ENCODE measurements at regions not wholly inside any gene's neighbourhood (a gene's known extent, or its start where the extent isn't known, plus 50 kb on each side); places are given as distances from the start of the nearest gene placed in this dataset.

DNA sequence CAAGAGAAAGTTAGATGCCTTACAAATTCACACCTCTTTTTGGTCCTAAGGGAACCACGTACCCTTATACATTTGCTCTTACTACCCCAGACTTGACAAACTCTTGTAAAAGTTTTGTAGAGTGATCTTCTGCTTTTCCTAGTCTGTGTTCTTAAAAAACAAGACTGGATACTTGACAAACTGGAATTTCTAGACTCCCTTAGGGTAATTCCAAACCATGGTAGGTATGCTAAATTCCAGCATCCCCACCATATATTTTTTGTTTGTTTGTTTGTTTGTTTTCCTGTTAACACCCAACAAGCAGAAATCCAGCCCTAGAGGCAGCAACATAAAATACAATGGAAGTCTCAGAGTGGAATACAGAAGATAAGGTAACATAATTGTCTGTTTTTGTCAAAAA, 280.7 kb upstream of the NR2F2 start:
- H3K79me2 ChIP-seq (ENCODE audit: insufficient read depth), result no peaks in the 10 kb centered on the region
- WGBS, 2 experiments (ENCODE audit: low coverage in 1 of 2, low lambda C conversion rate in 2 of 2, missing lambda C conversion rate in 2 of 2), result 98 to 100% methylated on average over 1 of the region's 1 CpG
- H3K27ac ChIP-seq, result no peak overlapping the region
- peaks cover 24% of the 10 kb centered on the region for H3K4me1 ChIP-seq (ENCODE audit: insufficient read depth)
- TF ChIP-seq EZH2 (IDR thresholded peaks at IDR 0.05; ENCODE audit: insufficient read depth, poor library complexity, severe bottlenecking), result no peak
- TF ChIP-seq EZH2phosphoT487 (IDR thresholded peaks at IDR 0.05; ENCODE audit: insufficient read depth, low read depth), result no peak
- DNase-seq, result no peak
- no peaks in the 10 kb centered on the region for H3K9me3 ChIP-seq (ENCODE audit: low read depth)
- H3K4me2 ChIP-seq (ENCODE audit: unreplicated experiment), result no peak overlapping the region
- no peak overlapping the region for H3K9ac ChIP-seq
- H3K27me3 ChIP-seq (replicated peaks; ENCODE audit: insufficient read depth), result no peaks in the 10 kb centered on the region
- H2AFZ ChIP-seq, result no peak overlapping the region
- in situ Hi-C loops (cut with MboI), result no loop called here
- H4K20me1 ChIP-seq (ENCODE audit: insufficient read depth), result no peaks in the 10 kb centered on the region
- peaks cover 28% of the 10 kb centered on the region for H3F3A ChIP-seq (ENCODE audit: insufficient read depth)
- H3K36me3 ChIP-seq (ENCODE audit: low read depth), result no peaks in the 10 kb centered on the region
- no peak overlapping the region for H3K4me3 ChIP-seq
- no peaks in the 10 kb centered on the region for H3K9me2 ChIP-seq (ENCODE audit: insufficient read depth)

DNA sequence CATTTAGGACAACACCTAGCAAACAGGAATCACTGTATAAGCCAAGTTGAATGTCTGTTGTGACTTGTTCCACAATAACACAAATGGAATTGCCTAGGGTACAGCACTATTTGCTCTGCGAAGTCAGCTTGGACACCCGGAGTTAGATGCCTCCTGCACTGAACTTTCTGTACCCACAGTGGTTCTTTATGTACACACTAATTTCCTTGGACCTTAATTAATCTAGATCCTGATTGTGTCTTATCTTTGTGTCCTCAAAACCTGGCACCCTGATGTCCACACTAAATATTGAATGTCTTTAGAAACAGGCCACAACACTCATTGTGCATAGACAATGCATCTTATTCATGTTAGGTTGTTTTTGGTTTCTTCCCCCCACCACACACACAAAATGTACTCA, 278.9 kb upstream of the NR2F2 start:
- H3K79me2 ChIP-seq (ENCODE audit: insufficient read depth), result no peaks in the 10 kb centered on the region
- H3K4me2 ChIP-seq (ENCODE audit: unreplicated experiment), result no peak overlapping the region

DNA sequence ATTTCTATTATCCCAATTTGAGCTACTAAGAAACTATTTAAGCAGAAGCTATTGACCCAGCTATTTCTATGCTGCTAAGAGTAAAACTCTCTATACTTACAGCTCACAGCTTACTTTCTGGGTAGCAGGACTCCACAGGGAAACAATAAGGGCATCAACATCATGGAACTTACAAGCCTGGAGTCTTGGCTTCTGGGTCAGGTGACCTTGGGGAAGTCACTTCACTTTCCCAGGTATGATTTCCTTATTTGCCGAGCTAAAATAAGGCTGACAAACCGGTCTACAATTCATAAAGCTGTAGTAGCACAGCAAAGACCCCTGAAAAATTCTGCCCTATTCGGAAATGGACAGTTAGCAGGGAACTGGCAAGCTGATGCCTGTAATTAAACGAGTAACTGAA, 278.3 kb upstream of the NR2F2 start:
- H3K9ac ChIP-seq, result no peak overlapping the region
- TF ChIP-seq EZH2 (IDR thresholded peaks at IDR 0.05; ENCODE audit: insufficient read depth, poor library complexity, severe bottlenecking) (no peak), EZH2phosphoT487 (IDR thresholded peaks at IDR 0.05; ENCODE audit: insufficient read depth, low read depth) (no peak)
- no peaks in the 10 kb centered on the region for H3K79me2 ChIP-seq (ENCODE audit: insufficient read depth)
- no peak overlapping the region for H3K27ac ChIP-seq
- no peaks in the 10 kb centered on the region for H3K9me2 ChIP-seq (ENCODE audit: insufficient read depth)
- WGBS, 2 experiments (ENCODE audit: low coverage in 1 of 2, low lambda C conversion rate in 2 of 2, missing lambda C conversion rate in 2 of 2), result 90 to 91% methylated on average over 4 of the region's 4 CpGs
- H3K4me2 ChIP-seq (ENCODE audit: unreplicated experiment), result no peak overlapping the region
- peaks cover 8% of the 10 kb centered on the region for H3K4me1 ChIP-seq (ENCODE audit: insufficient read depth)
- no peaks in the 10 kb centered on the region for H3K27me3 ChIP-seq (replicated peaks; ENCODE audit: insufficient read depth)
- no peaks in the 10 kb centered on the region for H4K20me1 ChIP-seq (ENCODE audit: insufficient read depth)
- DNase-seq, result no peak
- H3K36me3 ChIP-seq (ENCODE audit: low read depth), result no peaks in the 10 kb centered on the region
- H3K4me3 ChIP-seq, result no peak overlapping the region
- no peak overlapping the region for H2AFZ ChIP-seq
- peaks cover 8% of the 10 kb centered on the region for H3F3A ChIP-seq (ENCODE audit: insufficient read depth)
- H3K9me3 ChIP-seq (ENCODE audit: low read depth), result no peaks in the 10 kb centered on the region
- in situ Hi-C loops (cut with MboI), result no loop called here

More for the DNA sequence above, 278.9 kb upstream of the NR2F2 start:
- no peak for DNase-seq
- Histone ChIP-seq H3K9ac (no peak overlapping the region), H3K27me3 (replicated peaks; ENCODE audit: insufficient read depth) (no peaks in the 10 kb centered on the region), H4K20me1 (ENCODE audit: insufficient read depth) (no peaks in the 10 kb centered on the region), H3K4me1 (ENCODE audit: insufficient read depth) (peaks cover 13% of the 10 kb centered on the region), H3K27ac (no peak overlapping the region), H3K9me3 (ENCODE audit: low read depth) (no peaks in the 10 kb centered on the region), H3F3A (ENCODE audit: insufficient read depth) (peaks cover 14% of the 10 kb centered on the region), H2AFZ (no peak overlapping the region), H3K4me3 (no peak overlapping the region), H3K9me2 (ENCODE audit: insufficient read depth) (no peaks in the 10 kb centered on the region), H3K36me3 (ENCODE audit: low read depth) (no peaks in the 10 kb centered on the region)
- TF ChIP-seq EZH2 (IDR thresholded peaks at IDR 0.05; ENCODE audit: insufficient read depth, poor library complexity, severe bottlenecking) (no peak), EZH2phosphoT487 (IDR thresholded peaks at IDR 0.05; ENCODE audit: insufficient read depth, low read depth) (no peak)
- 88 to 95% methylated on average over 2 of the region's 2 CpGs for WGBS, 2 experiments (ENCODE audit: low coverage in 1 of 2, low lambda C conversion rate in 2 of 2, missing lambda C conversion rate in 2 of 2)
- in situ Hi-C loops (cut with MboI), result no loop called here

DNA sequence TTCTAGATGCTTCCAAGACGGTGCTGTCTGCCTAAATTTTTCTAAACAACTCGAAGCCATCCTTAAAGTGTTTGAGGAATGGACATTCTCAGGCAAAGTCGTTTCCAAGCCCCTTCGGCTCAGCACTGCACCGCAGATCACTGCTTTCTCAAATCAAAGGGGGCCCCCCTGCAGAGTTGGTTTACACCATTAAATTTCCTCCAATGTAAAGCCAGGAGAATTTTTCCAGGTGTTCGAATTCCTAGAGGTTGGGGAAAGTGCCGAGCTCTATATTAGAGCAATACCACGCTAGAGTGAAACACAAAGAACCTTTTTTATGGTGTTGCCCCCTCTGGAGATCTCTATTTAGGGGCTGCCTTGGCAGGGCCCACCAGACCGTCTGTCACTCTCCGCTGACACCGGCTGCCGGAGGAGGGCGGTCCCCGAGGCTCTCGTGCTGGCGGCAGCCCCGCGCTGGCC, 277.9 kb upstream of the NR2F2 start:
- Histone ChIP-seq H3K36me3 (ENCODE audit: low read depth) (no peaks in the 10 kb centered on the region), H3K4me2 (ENCODE audit: unreplicated experiment) (peak overlapping the region; percentile 52), H2AFZ (peak overlapping the region; percentile 61), H3K9me3 (ENCODE audit: low read depth) (no peaks in the 10 kb centered on the region), H3K27ac (no peak overlapping the region), H3K9ac (no peak overlapping the region), H4K20me1 (ENCODE audit: insufficient read depth) (no peaks in the 10 kb centered on the region), H3K27me3 (replicated peaks; ENCODE audit: insufficient read depth) (no peaks in the 10 kb centered on the region), H3K9me2 (ENCODE audit: insufficient read depth) (no peaks in the 10 kb centered on the region), H3F3A (ENCODE audit: insufficient read depth) (peaks cover 6% of the 10 kb centered on the region; the same call in 1 of the 2 replicates), H3K4me1 (ENCODE audit: insufficient read depth) (peaks cover 6% of the 10 kb centered on the region), H3K4me3 (peak overlapping the region; percentile 49), H3K79me2 (ENCODE audit: insufficient read depth) (no peaks in the 10 kb centered on the region)
- in situ Hi-C loops (cut with MboI), result no loop called here
- WGBS, 2 experiments (ENCODE audit: low coverage in 1 of 2, low lambda C conversion rate in 2 of 2, missing lambda C conversion rate in 2 of 2), result 55 to 58% methylated on average over 18 of the region's 18 CpGs
- TF ChIP-seq EZH2 (IDR thresholded peaks at IDR 0.05; ENCODE audit: insufficient read depth, poor library complexity, severe bottlenecking) (no peak), EZH2phosphoT487 (IDR thresholded peaks at IDR 0.05; ENCODE audit: insufficient read depth, low read depth) (no peak)
- DNase-seq, result no peak

All from GM23248 (cell line).